T47D (cell line): ENCODE measurements at regions not wholly inside any gene's neighbourhood (a gene's known extent, or its start where the extent isn't known, plus 50 kb on each side); places are given as distances from the start of the nearest gene placed in this dataset.
"Not testable (repeated sequence)": the region's sequence is repeated elsewhere in the genome, so short reads cannot be mapped to it uniquely, and the experiment has no call there.

ENCODE experiments used
- DNase-seq, 2 experiments: peaks; one replicate each; pipeline versions ENCODE4 v3.0.0 to v3.0.0-alpha.2; 2011 to 2012; ENCODE audit warnings: low read depth in 1 of 2, low spot score in 1 of 2
- JUND ChIP-seq: IDR thresholded peaks from 2 replicates; pipeline ENCODE4 v1.6.1; 2012; ENCODE audit warnings: low read depth
- in situ Hi-C: cut with HindIII; loops from 2 replicates; pipeline ENCODE4 v1.10.0; 2016; ENCODE audit warnings: low sequenced_read_pairs, low pct_unique_long_range_greater_than_20kb

GRCh38 chr9:129455151-129455995 lies 165.5 kb downstream of the C9orf50 start:
- no peak for TF ChIP-seq JUND
- DNase-seq, result no peak
- in situ Hi-C loops, result no loop called here

DNA sequence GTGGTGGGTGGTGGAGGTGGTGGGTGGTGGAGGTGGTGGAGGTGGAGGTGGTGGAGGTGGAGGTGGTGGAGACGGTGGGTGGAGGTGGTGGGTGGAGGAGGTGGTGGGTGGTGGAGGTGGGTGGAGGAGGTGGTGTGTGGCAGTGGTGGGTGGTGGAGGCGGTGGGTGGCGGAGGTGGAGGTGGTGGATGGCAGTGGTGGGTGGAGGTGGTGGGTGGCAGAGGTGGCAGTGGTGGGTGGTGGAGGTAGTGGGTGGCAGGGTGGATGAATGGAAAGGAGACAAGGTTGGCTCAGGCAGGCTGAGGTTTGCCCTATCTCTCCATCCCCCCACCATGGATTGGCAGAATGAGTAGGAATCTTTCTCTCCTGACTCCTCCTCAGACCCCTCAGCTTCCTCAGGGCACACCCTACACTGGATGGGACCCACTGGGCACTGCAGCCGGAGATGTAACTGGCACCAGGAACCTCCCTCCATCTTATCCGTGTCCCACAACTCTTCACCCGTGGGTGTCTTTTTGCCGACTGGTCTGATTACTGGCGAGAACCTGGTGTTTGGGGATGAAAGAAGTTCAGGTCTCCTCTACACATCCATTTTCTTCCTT lies 166.3 kb downstream of the C9orf50 start:
- in situ Hi-C loops, result no loop called here
- DNase-seq, result no peak
- TF ChIP-seq JUND, result no peak

- no peak for TF ChIP-seq JUND
- in situ Hi-C loops, result no loop called here
- no peak for DNase-seq
These were observed 167.2 kb downstream of the C9orf50 start for GRCh38 chr9:129453734-129454133.

DNA sequence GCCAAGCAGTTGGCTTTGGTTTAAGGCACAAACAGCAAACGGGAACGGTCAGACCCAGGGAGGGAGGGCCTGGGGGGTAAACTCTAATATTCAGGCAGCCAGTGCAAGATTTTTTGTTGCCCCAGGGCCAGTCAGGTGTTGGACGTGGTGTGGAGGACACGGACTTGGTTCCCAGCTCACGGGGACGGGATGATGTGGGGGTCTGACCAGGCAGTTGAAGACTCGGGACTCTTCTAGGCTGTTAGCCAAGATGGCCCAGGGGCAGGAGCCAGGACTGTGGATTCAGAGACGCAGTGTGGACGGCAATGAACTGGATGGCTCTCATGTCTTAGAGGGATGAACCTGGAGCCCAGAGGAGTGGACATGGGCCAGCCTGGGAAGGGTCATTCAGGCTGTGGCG lies 169.2 kb downstream of the C9orf50 start:
- DNase-seq, result no peak
- no peak for TF ChIP-seq JUND
- in situ Hi-C loops, result no loop called here

- no peak for DNase-seq
- in situ Hi-C loops, result no loop called here
- TF ChIP-seq JUND, result no peak
These were observed 169.7 kb downstream of the C9orf50 start for GRCh38 chr9:129451089-129451656.

GRCh38 chr9:129449066-129449465 lies 171.8 kb downstream of the C9orf50 start:
- in situ Hi-C loops, result no loop called here
- DNase-seq, result no peak
- TF ChIP-seq JUND, result no peak

GRCh38 chr9:129446828-129447550 lies 173.9 kb downstream of the C9orf50 start:
- in situ Hi-C loops, result no loop called here
- DNase-seq, result no peak
- TF ChIP-seq JUND, result no peak

- DNase-seq, result no peak
- in situ Hi-C loops, result no loop called here
- TF ChIP-seq JUND, result no peak
These were observed 175.1 kb downstream of the C9orf50 start for GRCh38 chr9:129445794-129446306.

GRCh38 chr9:129443515-129444164 lies 177.3 kb downstream of the C9orf50 start:
- DNase-seq, in situ Hi-C loops: not testable (repeated sequence)

GRCh38 chr9:129442803-129443511 lies 177.9 kb downstream of the C9orf50 start:
- no peak for DNase-seq
- no peak for TF ChIP-seq JUND
- in situ Hi-C loops, result no loop called here

DNA sequence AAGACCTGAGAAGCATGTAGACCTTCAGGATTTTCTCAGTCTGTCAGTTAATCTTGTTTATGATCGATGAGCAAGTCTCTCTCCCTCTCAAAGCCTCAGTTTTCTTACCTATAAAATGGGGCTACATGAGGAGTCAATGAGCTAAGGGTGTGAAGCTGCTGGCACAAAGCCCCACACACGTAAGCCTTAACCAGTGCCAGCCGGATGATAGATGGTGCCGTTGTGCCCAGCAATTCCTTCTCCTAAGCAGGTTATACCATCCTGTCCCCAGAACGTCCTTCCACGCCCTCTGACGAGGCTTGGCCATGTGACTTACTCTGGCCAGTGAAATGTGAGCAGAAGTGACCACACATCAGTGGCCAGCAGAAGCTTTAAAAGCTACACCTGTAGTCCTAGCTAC lies 179.0 kb downstream of the C9orf50 start:
- in situ Hi-C loops, result no loop called here
- DNase-seq, result no peak
- TF ChIP-seq JUND, result no peak
